ENCODE measurements at regions not wholly inside any gene's neighbourhood (a gene's known extent, or its start where the extent isn't known, plus 50 kb on each side); places are given as distances from the start of the nearest gene placed in this dataset.

GRCh38 chr7:1360521-1360971, 98.7 kb downstream of the MICALL2 start:
- H3K4me3 ChIP-seq (ENCODE audit: low read depth, low read length): no peak overlapping the region
- DNase-seq (ENCODE audit: low read depth): no peak
- no peak for TF ChIP-seq CTCF (IDR thresholded peaks at IDR 0.05; ENCODE audit: low read depth, low read length, missing control alignments)

GRCh38 chr7:1361016-1361755, 98.1 kb downstream of the MICALL2 start:
- no peak for DNase-seq (ENCODE audit: low read depth)
- no peak for TF ChIP-seq CTCF (IDR thresholded peaks at IDR 0.05; ENCODE audit: low read depth, low read length, missing control alignments)
- no peak overlapping the region for H3K4me3 ChIP-seq (ENCODE audit: low read depth, low read length)

GRCh38 chr7:1361756-1362125, 97.5 kb downstream of the MICALL2 start:
- no peak for DNase-seq (ENCODE audit: low read depth)
- H3K4me3 ChIP-seq (ENCODE audit: low read depth, low read length): no peak overlapping the region
- no peak for TF ChIP-seq CTCF (IDR thresholded peaks at IDR 0.05; ENCODE audit: low read depth, low read length, missing control alignments)

- no peak for DNase-seq (ENCODE audit: low read depth)
- no peak for TF ChIP-seq CTCF (IDR thresholded peaks at IDR 0.05; ENCODE audit: low read depth, low read length, missing control alignments)
These were observed 97.0 kb downstream of the MICALL2 start for GRCh38 chr7:1362301-1362700.

GRCh38 chr7:1364068-1364905, 95.0 kb downstream of the MICALL2 start:
- no peak for TF ChIP-seq CTCF (IDR thresholded peaks at IDR 0.05; ENCODE audit: low read depth, low read length, missing control alignments)
- no peak overlapping the region for H3K4me3 ChIP-seq (ENCODE audit: low read depth, low read length)
- DNase-seq (ENCODE audit: low read depth): no peak

More at GRCh38 chr7:1362301-1362700, 97.0 kb downstream of the MICALL2 start:
- H3K4me3 ChIP-seq (ENCODE audit: low read depth, low read length): no peak overlapping the region

GRCh38 chr7:1364906-1365570, 94.2 kb downstream of the MICALL2 start:
- no peak for DNase-seq (ENCODE audit: low read depth)
- TF ChIP-seq CTCF (IDR thresholded peaks at IDR 0.05; ENCODE audit: low read depth, low read length, missing control alignments): no peak
- no peak overlapping the region for H3K4me3 ChIP-seq (ENCODE audit: low read depth, low read length)
